Natural killer cell treated with Interleukin-12 subunit alpha and Interleukin-12 subunit beta and Interleukin-15 and Interleukin-18, amount 100 ng/mL, for 72 hours (primary cell): ENCODE measurements at regions not wholly inside any gene's neighbourhood (a gene's known extent, or its start where the extent isn't known, plus 50 kb on each side); places are given as distances from the start of the nearest gene placed in this dataset.

Source experiments
- ATAC-seq, 2 donors: fragments of 150-1000 bp; cut with Tn5 transposase in 1 of 2; sonication (Bioruptor Pico), chemical (Tn5 transposase) in 1 of 2; 2 replicates each; pipeline ENCODE4 v1.10.0; 2021
- DNase-seq: peaks from one replicate; pipeline ENCODE4 v3.0.0; 2022; ENCODE audit warnings: low spot score
- H3K27ac Mint-ChIP-seq, 2 donors: 1 replicate in 1 of 2; 2 replicates in 1 of 2; pipeline ENCODE4 v1.8.0; 2022; ENCODE audit warnings: mixed read lengths in 2 of 2, mild to moderate bottlenecking in 1 of 2, moderate library complexity in 1 of 2
- H3K27me3 Mint-ChIP-seq, 2 donors: 1 replicate in 1 of 2; 2 replicates in 1 of 2; pipeline ENCODE4 v1.8.0; 2022; ENCODE audit warnings: mixed read lengths in 2 of 2
- H3K36me3 Mint-ChIP-seq: one replicate; pipeline ENCODE4 v1.8.0; 2022; ENCODE audit warnings: mixed read lengths
- H3K4me1 Mint-ChIP-seq, 2 donors: 1 replicate in 1 of 2; 2 replicates in 1 of 2; pipeline ENCODE4 v1.8.0; 2022; ENCODE audit warnings: low read depth in 2 of 2, mixed read lengths in 2 of 2, mild to moderate bottlenecking in 1 of 2
- H3K4me3 Mint-ChIP-seq: one replicate; pipeline ENCODE4 v1.8.0; 2022; ENCODE audit warnings: mixed read lengths
- H3K9me3 Mint-ChIP-seq: 2 replicates; pipeline ENCODE4 v1.8.0; 2022; ENCODE audit warnings: mixed read lengths

DNA sequence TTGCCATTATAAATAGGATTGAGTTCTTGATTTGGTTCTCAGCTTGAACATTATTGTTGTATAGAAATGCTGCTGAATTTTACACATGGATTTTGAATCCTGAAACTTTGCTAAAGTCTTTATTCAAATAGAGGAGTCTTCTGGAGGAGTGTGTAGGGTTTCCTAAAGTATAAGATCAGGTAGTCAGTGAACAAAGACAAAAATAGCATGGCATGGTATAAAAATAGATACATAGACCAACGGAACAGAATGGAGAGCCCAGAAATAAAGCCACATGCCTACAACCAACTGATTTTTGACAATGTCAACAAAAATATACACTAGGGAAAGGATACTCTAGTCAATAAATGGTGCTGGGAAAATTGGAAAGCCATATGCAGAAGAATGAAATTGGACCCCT is 740.1 kb downstream of the QKI start:
- Mint-ChIP-seq H3K9me3 (peaks cover 3% of the 10 kb centered on the region), H3K27ac (no peak overlapping the region), H3K4me3 (no peak overlapping the region), H3K36me3 (no peaks in the 10 kb centered on the region), H3K27me3 (peaks cover 11 to 28% of the 10 kb centered on the region in 2 donors), H3K4me1 (no peaks in the 10 kb centered on the region)
- ATAC-seq (no peak), DNase-seq (no peak)

DNA sequence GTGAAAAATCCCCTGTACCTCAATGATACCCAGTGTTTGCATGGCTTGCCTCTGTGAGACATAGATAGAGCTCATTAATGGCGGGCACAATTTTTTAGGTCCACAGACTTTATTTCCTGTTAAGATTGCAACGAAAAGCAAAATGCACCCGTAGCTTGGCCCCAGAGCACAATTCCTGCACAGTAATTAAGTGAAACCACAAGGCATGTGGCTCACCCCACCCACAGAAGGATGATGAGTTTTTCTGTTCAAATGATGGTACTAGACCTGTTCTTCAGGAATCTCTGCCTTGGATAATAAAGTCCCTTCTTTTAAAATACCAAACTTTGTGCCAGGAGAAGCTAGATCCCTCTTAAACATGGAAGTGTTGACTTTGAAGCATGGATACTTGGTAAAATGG is 738.1 kb downstream of the QKI start:
- no peak for DNase-seq
- Mint-ChIP-seq H3K27me3 (peaks cover 10 to 26% of the 10 kb centered on the region in 2 donors), H3K36me3 (no peaks in the 10 kb centered on the region), H3K9me3 (peaks cover 3% of the 10 kb centered on the region), H3K27ac (no peak overlapping the region), H3K4me3 (no peak overlapping the region), H3K4me1 (no peaks in the 10 kb centered on the region)
- ATAC-seq, result no peak

DNA sequence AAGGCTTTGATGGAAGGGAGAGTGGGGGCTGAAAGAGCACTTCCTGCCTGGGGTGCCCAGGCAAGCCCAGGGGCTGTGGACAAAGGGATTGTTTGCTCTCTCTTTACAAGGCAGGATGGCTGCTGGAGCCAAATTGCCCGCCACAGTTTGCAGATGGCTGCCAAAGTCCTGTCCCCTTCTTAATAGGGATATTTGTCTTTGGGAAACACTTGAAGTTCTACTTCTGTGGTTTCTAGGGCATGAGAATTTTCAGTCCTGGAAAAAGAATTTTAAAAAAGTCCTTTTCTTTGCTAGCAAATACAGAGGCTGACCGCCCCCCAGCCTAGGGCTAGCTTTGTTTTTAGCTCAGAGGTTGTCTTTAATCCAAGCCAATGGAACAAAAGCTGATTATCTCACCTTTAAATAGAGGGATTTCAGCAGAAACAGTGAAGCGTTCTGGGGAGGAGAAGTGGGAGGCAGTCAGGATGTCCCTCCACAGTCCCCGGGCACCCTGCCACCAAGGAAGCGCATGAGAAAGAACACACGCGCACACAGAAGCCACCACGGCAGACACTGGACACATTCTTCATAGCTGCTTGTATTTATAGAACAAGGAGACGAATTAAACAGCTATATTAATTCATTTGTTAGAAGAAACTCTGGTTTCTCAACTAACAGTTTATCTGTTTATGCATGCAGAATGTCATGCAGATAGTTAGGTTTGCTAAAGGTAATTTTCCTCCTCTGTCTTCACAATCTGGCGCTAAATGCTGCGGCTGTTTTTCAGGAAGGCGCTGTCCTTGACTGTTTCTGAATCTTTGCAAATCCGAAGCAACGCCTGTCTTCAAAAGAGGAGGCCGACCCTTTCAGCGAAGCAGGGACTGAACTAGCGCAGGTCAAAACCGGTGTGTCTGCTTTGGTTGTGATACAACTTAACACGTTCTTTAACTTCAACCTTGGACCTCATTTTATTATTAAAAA is 736.9 kb downstream of the QKI start:
- Mint-ChIP-seq H3K36me3 (no peaks in the 10 kb centered on the region), H3K27me3 (peaks cover 10 to 18% of the 10 kb centered on the region in 2 donors), H3K4me1 (no peaks in the 10 kb centered on the region), H3K9me3 (peaks cover 3% of the 10 kb centered on the region), H3K27ac (no peak overlapping the region), H3K4me3 (no peak overlapping the region)
- DNase-seq, result no peak
- ATAC-seq, result no peak

DNA sequence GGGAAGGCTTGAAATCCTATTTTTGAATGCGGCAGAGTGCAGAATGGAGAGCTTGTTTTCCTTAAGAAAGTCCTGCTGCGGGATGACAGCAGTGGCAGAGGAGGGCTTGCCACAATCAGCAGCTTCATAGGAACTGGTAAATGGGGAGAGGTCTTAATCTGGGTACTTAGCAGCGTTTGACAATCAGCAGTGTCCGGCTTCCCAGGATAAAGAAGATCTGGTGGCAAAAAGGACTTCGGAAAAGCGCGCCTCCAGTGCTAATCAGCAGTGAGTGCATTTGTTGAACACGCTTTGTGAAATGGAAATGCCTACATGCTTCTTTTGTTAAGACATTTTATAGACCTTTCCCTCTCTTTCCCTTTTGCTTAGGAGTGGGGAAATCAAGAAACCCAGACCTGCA is 735.7 kb downstream of the QKI start:
- Mint-ChIP-seq H3K27ac (no peak overlapping the region), H3K4me3 (no peak overlapping the region), H3K36me3 (no peaks in the 10 kb centered on the region), H3K4me1 (no peaks in the 10 kb centered on the region), H3K9me3 (peaks cover 3% of the 10 kb centered on the region), H3K27me3 (peaks cover 10 to 17% of the 10 kb centered on the region in 2 donors)
- DNase-seq (no peak), ATAC-seq (no peak)

DNA sequence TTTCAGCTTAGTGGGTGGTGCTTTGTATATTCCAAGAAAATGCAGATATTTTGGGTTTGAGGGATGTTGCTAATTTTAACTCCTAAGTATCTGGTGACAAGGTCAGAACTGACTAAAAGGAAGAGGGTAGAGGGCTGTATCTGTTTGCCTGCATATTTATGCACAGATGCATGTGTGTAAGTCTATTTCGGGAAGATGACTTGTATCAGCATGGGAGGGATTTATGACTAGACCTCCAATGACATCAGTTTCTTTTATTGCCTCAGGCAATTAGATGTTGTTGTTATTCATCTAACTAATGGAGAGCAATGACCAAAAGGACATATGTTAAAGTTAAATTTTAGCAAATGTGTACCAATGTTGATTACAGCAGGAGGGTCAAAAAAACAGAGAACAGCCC is 734.3 kb downstream of the QKI start:
- DNase-seq (no peak), ATAC-seq (no peak)
- H3K4me3 Mint-ChIP-seq, result no peak overlapping the region
- no peak overlapping the region for H3K27ac Mint-ChIP-seq
- H3K4me1 Mint-ChIP-seq, result no peaks in the 10 kb centered on the region
- no peaks in the 10 kb centered on the region for H3K9me3 Mint-ChIP-seq
- H3K36me3 Mint-ChIP-seq, result no peaks in the 10 kb centered on the region
- H3K27me3 Mint-ChIP-seq, result peaks cover 8 to 11% of the 10 kb centered on the region in 2 donors

DNA sequence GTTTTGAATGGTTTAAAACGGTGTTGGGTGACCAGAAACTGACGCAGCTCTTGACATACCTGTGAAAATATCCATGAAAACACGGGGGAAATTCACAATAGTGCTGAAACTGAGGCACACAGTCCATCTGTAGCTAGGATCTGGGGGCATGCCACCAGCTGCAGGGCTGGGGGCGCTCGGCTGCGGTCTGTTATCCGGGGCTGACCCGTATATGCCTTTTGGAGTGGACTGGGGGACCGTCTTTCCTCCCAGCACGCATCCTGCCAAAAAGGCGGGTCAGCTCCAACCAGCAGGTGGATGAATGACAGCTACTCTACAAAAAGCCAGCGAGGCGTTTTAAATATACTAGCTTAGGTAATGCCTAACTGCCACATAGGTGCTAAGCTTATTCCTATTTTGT is 729.8 kb downstream of the QKI start:
- no peaks in the 10 kb centered on the region for H3K9me3 Mint-ChIP-seq
- DNase-seq (no peak), ATAC-seq (no peak)
- H3K36me3 Mint-ChIP-seq, result no peaks in the 10 kb centered on the region
- H3K4me3 Mint-ChIP-seq, result no peak overlapping the region
- H3K27ac Mint-ChIP-seq, result no peak overlapping the region
- no peaks in the 10 kb centered on the region for H3K4me1 Mint-ChIP-seq
- H3K27me3 Mint-ChIP-seq, result peaks cover 10 to 12% of the 10 kb centered on the region in 2 donors

DNA sequence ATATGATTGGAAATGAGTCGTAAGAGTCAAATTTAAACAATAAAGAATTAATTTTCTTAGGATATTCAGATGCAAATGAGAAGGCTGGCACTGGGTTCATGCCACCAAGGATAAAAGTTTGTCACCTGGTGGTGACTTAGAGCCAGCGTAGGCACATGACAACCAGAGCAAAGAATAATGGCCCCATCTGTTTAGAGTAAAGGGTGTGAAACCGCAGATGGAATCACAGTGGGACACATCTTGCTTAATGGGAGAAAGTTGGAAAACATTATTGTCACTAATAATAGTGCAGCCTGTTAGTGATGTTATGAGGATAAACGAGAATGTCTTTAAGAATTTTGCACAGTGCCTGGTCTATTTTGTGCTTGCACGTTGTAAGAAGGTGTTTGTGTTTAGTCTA is 727.8 kb downstream of the QKI start:
- no peak for ATAC-seq
- no peaks in the 10 kb centered on the region for H3K9me3 Mint-ChIP-seq
- H3K4me1 Mint-ChIP-seq, result no peaks in the 10 kb centered on the region
- no peak overlapping the region for H3K4me3 Mint-ChIP-seq
- no peaks in the 10 kb centered on the region for H3K36me3 Mint-ChIP-seq
- DNase-seq, result no peak
- peaks cover 6 to 7% of the 10 kb centered on the region in 2 donors for H3K27me3 Mint-ChIP-seq
- H3K27ac Mint-ChIP-seq, result no peak overlapping the region

DNA sequence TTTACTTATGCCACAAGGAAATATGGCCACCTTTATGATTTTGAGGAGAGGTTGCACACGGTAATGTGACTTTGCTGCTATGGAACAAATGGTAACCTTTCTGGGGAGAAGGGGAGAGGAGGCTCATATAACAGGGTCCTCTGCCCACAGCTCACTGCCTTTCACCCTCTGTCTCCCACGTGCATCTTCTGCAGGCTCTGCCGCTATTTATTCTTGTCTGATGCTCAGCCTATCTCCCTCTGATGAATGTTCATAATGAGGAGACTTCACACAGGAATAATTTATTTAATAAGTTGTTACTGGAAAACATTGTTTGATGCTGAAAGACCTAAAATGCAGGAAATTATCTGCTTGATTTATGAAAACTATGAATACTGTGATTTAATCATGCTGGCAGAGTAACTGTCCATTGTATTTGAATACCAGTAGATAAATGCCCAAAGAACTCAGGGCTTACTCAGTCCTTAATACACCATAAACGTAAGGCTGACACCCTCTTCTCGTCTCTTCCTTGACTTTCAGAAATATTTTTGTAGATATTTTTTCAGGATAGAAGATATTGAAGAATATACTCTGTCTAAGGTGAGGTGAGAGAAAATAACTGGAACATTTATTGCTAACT is 721.1 kb downstream of the QKI start:
- Mint-ChIP-seq H3K4me1 (no peaks in the 10 kb centered on the region), H3K4me3 (no peak overlapping the region)
- ATAC-seq, result no peak

DNA sequence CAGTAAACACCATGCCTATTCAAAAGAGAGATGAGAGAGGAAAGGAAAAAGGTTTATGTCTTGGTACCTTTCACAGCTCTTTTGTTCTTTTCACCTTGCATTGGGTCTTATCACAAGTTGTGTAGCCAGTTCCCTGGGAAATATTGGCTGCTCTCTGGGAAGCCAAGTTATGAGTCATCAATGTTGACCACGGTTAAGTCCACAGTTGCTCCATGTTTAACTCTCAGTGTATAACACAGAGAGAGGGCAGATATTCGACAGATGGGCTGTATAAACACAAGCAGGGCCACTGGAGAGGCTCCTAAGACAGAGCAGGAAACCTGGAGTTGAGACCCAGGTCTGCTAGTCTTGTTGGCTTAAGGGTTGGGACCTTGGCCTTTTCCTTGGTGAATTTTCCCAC is 718.6 kb downstream of the QKI start:
- H3K4me1 Mint-ChIP-seq, result no peaks in the 10 kb centered on the region
- H3K27ac Mint-ChIP-seq, result no peak overlapping the region
- H3K9me3 Mint-ChIP-seq, result no peaks in the 10 kb centered on the region
- H3K36me3 Mint-ChIP-seq, result no peaks in the 10 kb centered on the region
- H3K4me3 Mint-ChIP-seq, result no peak overlapping the region
- no peak for DNase-seq
- ATAC-seq, result no peak
- peaks cover 4 to 8% of the 10 kb centered on the region in 2 donors for H3K27me3 Mint-ChIP-seq

More for the DNA sequence above, 721.1 kb downstream of the QKI start:
- Mint-ChIP-seq H3K27me3 (peaks cover 4 to 8% of the 10 kb centered on the region in 2 donors), H3K36me3 (no peaks in the 10 kb centered on the region), H3K9me3 (no peaks in the 10 kb centered on the region), H3K27ac (no peak overlapping the region)
- no peak for DNase-seq

DNA sequence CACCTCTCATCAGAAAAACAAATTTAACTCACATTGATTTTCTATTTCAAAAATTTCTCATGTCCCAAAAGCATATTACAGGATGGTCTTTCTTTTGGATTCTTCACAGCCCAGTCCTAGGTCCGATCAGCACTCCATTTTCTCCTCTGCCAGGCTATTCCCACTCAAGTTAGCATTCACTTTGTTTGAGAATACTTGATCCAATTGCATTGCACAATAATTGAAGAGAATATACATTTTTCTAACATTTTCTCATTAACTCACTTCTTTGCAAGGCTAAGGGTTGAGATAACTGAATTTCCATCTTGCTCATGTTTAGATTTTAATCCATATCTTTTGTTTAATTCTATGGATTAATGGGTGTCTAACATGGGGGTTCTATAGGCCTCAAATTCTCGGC is 716.1 kb downstream of the QKI start:
- ATAC-seq (no peak), DNase-seq (no peak)
- Mint-ChIP-seq H3K4me1 (no peaks in the 10 kb centered on the region), H3K27me3 (peaks cover 11 to 15% of the 10 kb centered on the region in 2 donors), H3K36me3 (no peaks in the 10 kb centered on the region), H3K27ac (no peak overlapping the region), H3K4me3 (no peak overlapping the region), H3K9me3 (no peaks in the 10 kb centered on the region)

DNA sequence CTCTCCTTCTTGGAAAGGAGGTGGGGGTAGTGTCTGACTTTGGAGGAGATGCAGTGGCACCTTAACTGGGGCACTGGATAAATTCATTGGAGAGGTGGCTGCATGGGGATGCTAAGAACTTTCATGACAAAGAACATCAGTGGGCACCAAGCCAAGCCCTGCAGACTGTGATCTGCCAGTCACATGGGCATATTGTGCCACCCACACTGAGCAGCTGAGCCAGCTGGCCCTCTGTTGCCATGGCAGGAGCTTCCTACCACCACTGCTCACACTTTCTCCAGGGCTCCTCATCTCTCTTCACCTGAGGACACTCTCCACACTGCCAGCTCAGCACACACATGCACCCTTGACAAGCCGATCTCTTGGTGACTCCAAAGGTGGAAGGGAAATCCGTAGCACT is 715.6 kb downstream of the QKI start:
- H3K36me3 Mint-ChIP-seq, result no peaks in the 10 kb centered on the region
- no peak overlapping the region for H3K27ac Mint-ChIP-seq
- no peaks in the 10 kb centered on the region for H3K4me1 Mint-ChIP-seq
- H3K4me3 Mint-ChIP-seq, result no peak overlapping the region
- peaks cover 10 to 16% of the 10 kb centered on the region in 2 donors for H3K27me3 Mint-ChIP-seq
- ATAC-seq (peak in 1 of 2 donors; percentile 13), DNase-seq (no peak)
- H3K9me3 Mint-ChIP-seq, result no peaks in the 10 kb centered on the region

DNA sequence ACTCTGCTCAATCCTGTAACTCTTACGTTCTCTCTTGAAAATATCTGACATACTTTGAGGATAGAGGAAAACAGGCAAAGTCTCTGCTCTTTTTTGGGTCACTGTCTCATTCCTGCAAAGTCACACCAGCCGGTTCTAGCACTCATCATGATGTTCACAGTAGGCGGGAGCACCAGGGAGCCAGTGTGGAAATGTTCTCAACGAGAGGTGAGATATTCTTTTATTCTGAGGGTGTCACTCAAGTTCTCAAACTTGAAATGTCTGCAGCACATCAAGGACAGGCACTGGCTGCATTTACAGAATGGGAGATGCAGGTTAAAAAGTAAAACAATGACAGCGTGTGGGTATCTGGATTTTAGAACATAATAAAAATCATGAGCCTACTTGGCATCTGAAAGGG is 714.7 kb downstream of the QKI start:
- Mint-ChIP-seq H3K27me3 (peaks cover 11 to 18% of the 10 kb centered on the region in 2 donors), H3K27ac (no peak overlapping the region), H3K36me3 (no peaks in the 10 kb centered on the region), H3K4me3 (no peak overlapping the region), H3K9me3 (no peaks in the 10 kb centered on the region), H3K4me1 (no peaks in the 10 kb centered on the region)
- DNase-seq, result no peak
- ATAC-seq, result no peak

DNA sequence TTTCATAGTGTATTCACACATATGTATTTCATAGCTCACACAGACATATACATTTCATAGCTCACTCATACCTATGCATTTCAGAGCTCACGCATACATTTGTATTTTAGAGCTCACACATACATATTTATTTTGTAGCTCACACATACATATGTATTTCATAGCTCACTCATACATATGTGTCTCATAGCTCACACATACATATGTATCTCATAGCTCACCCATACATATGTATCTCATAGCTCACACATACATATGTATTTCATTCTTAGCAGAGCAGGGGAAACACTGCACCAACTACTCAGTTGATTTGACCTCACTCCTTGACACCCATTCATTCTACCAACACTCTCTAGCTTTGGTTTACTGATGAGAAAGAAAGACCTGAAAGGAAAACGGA is 713.6 kb downstream of the QKI start:
- ATAC-seq (no peak), DNase-seq (no peak)
- H3K27ac Mint-ChIP-seq, result no peak overlapping the region
- H3K36me3 Mint-ChIP-seq, result no peaks in the 10 kb centered on the region
- no peaks in the 10 kb centered on the region for H3K9me3 Mint-ChIP-seq
- H3K4me1 Mint-ChIP-seq, result no peaks in the 10 kb centered on the region
- no peak overlapping the region for H3K4me3 Mint-ChIP-seq
- H3K27me3 Mint-ChIP-seq, result peaks cover 11 to 18% of the 10 kb centered on the region in 2 donors

DNA sequence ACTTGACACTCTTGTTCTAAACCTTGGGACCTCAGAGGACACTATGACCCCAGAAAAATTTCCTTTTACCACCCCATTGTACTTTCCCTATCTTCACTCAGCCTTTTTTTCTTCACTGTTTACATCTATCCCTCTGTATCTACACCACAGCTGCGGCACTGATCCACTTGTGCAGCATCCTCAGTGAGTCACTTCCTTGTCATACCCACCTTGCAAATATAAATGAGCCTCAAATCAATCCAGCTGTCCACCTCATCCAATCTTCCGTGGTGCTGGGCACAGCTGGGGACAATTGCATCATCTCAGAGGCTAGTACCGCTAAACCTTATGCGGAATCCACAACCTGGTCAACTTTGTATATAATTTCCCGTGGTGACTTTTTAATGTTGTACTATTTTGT is 710.5 kb downstream of the QKI start:
- H3K4me1 Mint-ChIP-seq, result no peaks in the 10 kb centered on the region
- H3K27ac Mint-ChIP-seq, result no peak overlapping the region
- ATAC-seq (no peak), DNase-seq (no peak)
- H3K4me3 Mint-ChIP-seq, result no peak overlapping the region
- peaks cover 14 to 25% of the 10 kb centered on the region in 2 donors for H3K27me3 Mint-ChIP-seq
- no peaks in the 10 kb centered on the region for H3K36me3 Mint-ChIP-seq
- H3K9me3 Mint-ChIP-seq, result no peaks in the 10 kb centered on the region
